H9 (cell line): ENCODE measurements at regions not wholly inside any gene's neighbourhood (a gene's known extent, or its start where the extent isn't known, plus 50 kb on each side); places are given as distances from the start of the nearest gene placed in this dataset.

Experiments used
- DNase-seq: peaks from one replicate; pipeline ENCODE4 v3.0.0-alpha.2; 2017
- H2AFZ ChIP-seq: one replicate; pipeline ENCODE4 v1.6.1; 2013; ENCODE audit warnings: mild to moderate bottlenecking, low read length, control low read depth, moderate library complexity
- H2AK5ac ChIP-seq: 2 replicates; pipeline ENCODE4 v1.6.1; 2013; ENCODE audit warnings: low read length, control low read depth, mixed read lengths; ENCODE audit not compliant: insufficient read length
- H2BK120ac ChIP-seq: one replicate; pipeline ENCODE4 v1.6.1; 2013; ENCODE audit warnings: low read depth, mild to moderate bottlenecking, low read length, control low read depth, inconsistent platforms; ENCODE audit not compliant: poor library complexity, severe bottlenecking
- H2BK12ac ChIP-seq: 2 replicates; pipeline ENCODE4 v1.6.1; 2013; ENCODE audit warnings: low read length, control low read depth, mixed read lengths, low read depth; ENCODE audit not compliant: insufficient read length
- H2BK15ac ChIP-seq: 2 replicates; pipeline ENCODE4 v1.6.1; 2013; ENCODE audit warnings: low read depth, low read length, control low read depth
- H2BK20ac ChIP-seq: one replicate; pipeline ENCODE4 v1.6.1; 2013; ENCODE audit warnings: low read depth, mild to moderate bottlenecking, low read length, control low read depth, inconsistent platforms; ENCODE audit not compliant: poor library complexity, severe bottlenecking
- H2BK5ac ChIP-seq: 2 replicates; pipeline ENCODE4 v1.6.1; 2013; ENCODE audit warnings: low read length, control low read depth, mixed read lengths; ENCODE audit not compliant: insufficient read length
- H3K14ac ChIP-seq: 2 replicates; pipeline ENCODE4 v1.6.1; 2013; ENCODE audit warnings: low read length, control low read depth; ENCODE audit not compliant: insufficient read depth
- H3K18ac ChIP-seq: 2 replicates; pipeline ENCODE4 v1.6.1; 2013; ENCODE audit warnings: low read depth, mild to moderate bottlenecking, mixed read lengths, low read length, control low read depth; ENCODE audit not compliant: insufficient read length
- H3K23ac ChIP-seq: 2 replicates; pipeline ENCODE4 v1.6.1; 2013; ENCODE audit warnings: low read length, control low read depth, mixed read lengths, low read depth; ENCODE audit not compliant: insufficient read length
- H3K23me2 ChIP-seq: 2 replicates; pipeline ENCODE4 v1.6.1; 2013; ENCODE audit warnings: low read depth, mild to moderate bottlenecking, mixed read lengths, low read length, control low read depth; ENCODE audit not compliant: insufficient read length, poor library complexity, severe bottlenecking
- H3K27ac ChIP-seq: 2 replicates; pipeline ENCODE4 v1.5.1; 2013; ENCODE audit warnings: low read length, control low read depth, mixed read lengths, low read depth; ENCODE audit not compliant: insufficient read length
- H3K27me3 ChIP-seq: 2 replicates; pipeline ENCODE4 v1.6.1; 2013; ENCODE audit warnings: low read length, control low read depth, inconsistent platforms; ENCODE audit not compliant: insufficient read depth
- H3K4ac ChIP-seq: 2 replicates; pipeline ENCODE4 v1.6.1; 2013; ENCODE audit warnings: low read depth, mild to moderate bottlenecking, control low read depth, inconsistent platforms, low read length, moderate library complexity
- H3K4me1 ChIP-seq: 2 replicates; pipeline ENCODE4 v1.6.1; 2013; ENCODE audit warnings: low read length, control low read depth, inconsistent platforms; ENCODE audit not compliant: insufficient read depth
- H3K4me2 ChIP-seq: 2 replicates; pipeline ENCODE4 v1.6.1; 2013; ENCODE audit warnings: low read length, control low read depth, mixed read lengths; ENCODE audit not compliant: insufficient read length, insufficient read depth
- H3K56ac ChIP-seq: 2 replicates; pipeline ENCODE4 v1.6.1; 2013; ENCODE audit warnings: low read depth, mild to moderate bottlenecking, mixed read lengths, low read length, control low read depth; ENCODE audit not compliant: insufficient read length
- H3K79me1 ChIP-seq: 2 replicates; pipeline ENCODE4 v1.6.1; 2013; ENCODE audit warnings: low read depth, mild to moderate bottlenecking, moderate library complexity, low read length, control low read depth, inconsistent platforms; ENCODE audit not compliant: insufficient read depth, poor library complexity, severe bottlenecking
- H3K79me2 ChIP-seq: 2 replicates; pipeline ENCODE4 v1.6.1; 2013; ENCODE audit warnings: low read length, control low read depth, inconsistent platforms; ENCODE audit not compliant: insufficient read depth
- H3K9ac ChIP-seq: 2 replicates; pipeline ENCODE4 v1.6.1; 2013; ENCODE audit warnings: low read length, control low read depth, mixed read lengths; ENCODE audit not compliant: insufficient read length; ENCODE audit errors: extremely low read depth
- H3K9me3 ChIP-seq: one replicate; pipeline ENCODE4 v1.6.1; 2013; ENCODE audit warnings: low read depth, low read length, inconsistent platforms; ENCODE audit not compliant: control insufficient read depth
- H3T11ph ChIP-seq: one replicate; pipeline ENCODE4 v1.6.1; 2013; ENCODE audit warnings: mild to moderate bottlenecking, low read length, control low read depth, inconsistent platforms
- H4K20me1 ChIP-seq: one replicate; pipeline ENCODE4 v1.6.1; 2013; ENCODE audit not compliant: control insufficient read depth, insufficient read length, insufficient read depth
- H4K5ac ChIP-seq: 2 replicates; pipeline ENCODE4 v1.6.1; 2013; ENCODE audit warnings: low read depth, mild to moderate bottlenecking, mixed read lengths, low read length, control low read depth; ENCODE audit not compliant: insufficient read length
- H4K8ac ChIP-seq: replicated peaks from 2 replicates; pipeline ENCODE4 v1.6.1; 2013; ENCODE audit warnings: low read length, control low read depth, mixed read lengths, low read depth; ENCODE audit not compliant: insufficient read length
- H4K91ac ChIP-seq: 2 replicates; pipeline ENCODE4 v1.6.1; 2013; ENCODE audit warnings: low read depth, mild to moderate bottlenecking, moderate library complexity, mixed read lengths, low read length, control low read depth; ENCODE audit not compliant: insufficient read length
- H3K27ac Mint-ChIP-seq, 3 experiments: 2 replicates in 2 of 3; 3 replicates in 1 of 3; pipeline ENCODE4 v1.8.0; 2020 to 2021; ENCODE audit warnings: mixed read lengths in 3 of 3, mild to moderate bottlenecking in 1 of 3, moderate library complexity in 1 of 3
- H3K27me3 Mint-ChIP-seq: 2 replicates; pipeline ENCODE4 v1.8.0; 2021; ENCODE audit warnings: low read depth, mild to moderate bottlenecking, moderate library complexity, mixed read lengths
- H3K36me3 Mint-ChIP-seq, 3 experiments: 2 replicates in 2 of 3; 3 replicates in 1 of 3; pipeline ENCODE4 v1.8.0; 2020 to 2021; ENCODE audit warnings: low read depth in 3 of 3, mixed read lengths in 3 of 3; ENCODE audit not compliant: insufficient read depth in 1 of 3
- H3K4me1 Mint-ChIP-seq, 2 experiments: 2 replicates each; pipeline ENCODE4 v1.8.0; 2020; ENCODE audit warnings: mixed read lengths in 2 of 2
- H3K4me3 Mint-ChIP-seq, 2 experiments: 2 replicates in 1 of 2; 3 replicates in 1 of 2; pipeline ENCODE4 v1.8.0; 2020 to 2021; ENCODE audit warnings: mild to moderate bottlenecking in 2 of 2, mixed read lengths in 2 of 2, moderate library complexity in 1 of 2
- H3K9me3 Mint-ChIP-seq, 2 experiments: 2 replicates in 1 of 2; 3 replicates in 1 of 2; pipeline ENCODE4 v1.8.0; 2020; ENCODE audit warnings: mild to moderate bottlenecking in 2 of 2, mixed read lengths in 2 of 2, moderate library complexity in 1 of 2
- WGBS: extraction: QIAGEN DNeasy Blood & Tissue Kit; methylation state at CpG from one replicate; pipeline ENCODE4 v1.1.7; 2013; ENCODE audit warnings: missing lambda C conversion rate, low lambda C conversion rate, mixed read lengths; ENCODE audit not compliant: insufficient read length; ENCODE audit errors: extremely low coverage; 5-methylcytosine and 5-hydroxymethylcytosine counted together
- TF ChIP-seq, protein P1 (sequence below): fragments of 200-600 bp; sonication (generic); conservative IDR thresholded peaks from 3 replicates; pipeline ENCODE4 v1.8.0; 2021; ENCODE audit warnings: antibody characterized with exemption, mild to moderate bottlenecking

GRCh38 chr15:39238443-39238842 lies 342.4 kb upstream of the THBS1 start:
- Histone ChIP-seq H3K23ac (no peak overlapping the region), H2AFZ (no peak overlapping the region), H3K27ac (no peak overlapping the region), H3K4ac (no peak overlapping the region), H2AK5ac (no peak overlapping the region), H2BK5ac (no peak overlapping the region), H3K4me2 (no peak overlapping the region), H4K91ac (no peak overlapping the region), H2BK12ac (no peak overlapping the region), H3K56ac (no peak overlapping the region), H4K20me1 (no peaks in the 10 kb centered on the region), H3K14ac (no peak overlapping the region), H2BK120ac (no peak overlapping the region), H3K27me3 (no peaks in the 10 kb centered on the region), H3K9me3 (no peaks in the 10 kb centered on the region), H3K23me2 (no peaks in the 10 kb centered on the region), H3T11ph (no peak overlapping the region), H3K4me1 (no peaks in the 10 kb centered on the region), H2BK20ac (no peak overlapping the region), H4K5ac (no peak overlapping the region), H3K18ac (no peak overlapping the region), H3K79me2 (no peaks in the 10 kb centered on the region), H3K9ac (no peak overlapping the region), H4K8ac (no peak overlapping the region), H3K79me1 (no peaks in the 10 kb centered on the region), H2BK15ac (no peak overlapping the region)
- TF ChIP-seq, protein P1, sequence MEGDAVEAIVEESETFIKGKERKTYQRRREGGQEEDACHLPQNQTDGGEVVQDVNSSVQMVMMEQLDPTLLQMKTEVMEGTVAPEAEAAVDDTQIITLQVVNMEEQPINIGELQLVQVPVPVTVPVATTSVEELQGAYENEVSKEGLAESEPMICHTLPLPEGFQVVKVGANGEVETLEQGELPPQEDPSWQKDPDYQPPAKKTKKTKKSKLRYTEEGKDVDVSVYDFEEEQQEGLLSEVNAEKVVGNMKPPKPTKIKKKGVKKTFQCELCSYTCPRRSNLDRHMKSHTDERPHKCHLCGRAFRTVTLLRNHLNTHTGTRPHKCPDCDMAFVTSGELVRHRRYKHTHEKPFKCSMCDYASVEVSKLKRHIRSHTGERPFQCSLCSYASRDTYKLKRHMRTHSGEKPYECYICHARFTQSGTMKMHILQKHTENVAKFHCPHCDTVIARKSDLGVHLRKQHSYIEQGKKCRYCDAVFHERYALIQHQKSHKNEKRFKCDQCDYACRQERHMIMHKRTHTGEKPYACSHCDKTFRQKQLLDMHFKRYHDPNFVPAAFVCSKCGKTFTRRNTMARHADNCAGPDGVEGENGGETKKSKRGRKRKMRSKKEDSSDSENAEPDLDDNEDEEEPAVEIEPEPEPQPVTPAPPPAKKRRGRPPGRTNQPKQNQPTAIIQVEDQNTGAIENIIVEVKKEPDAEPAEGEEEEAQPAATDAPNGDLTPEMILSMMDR: no peak
- no CpG with 5 or more reads among the region's 6 CpGs for WGBS
- H3K4me3 Mint-ChIP-seq: no peak overlapping the region
- no peak overlapping the region for H3K27ac Mint-ChIP-seq
- H3K4me1 Mint-ChIP-seq: peaks cover 3 to 7% of the 10 kb centered on the region in 2 experiments; a peak in 3 of 4 replicates
- no peaks in the 10 kb centered on the region for H3K36me3 Mint-ChIP-seq
- H3K9me3 Mint-ChIP-seq: peaks cover 0 to 2% of the 10 kb centered on the region in 2 experiments; a peak in 1 of 5 replicates
- no peaks in the 10 kb centered on the region for H3K27me3 Mint-ChIP-seq
- no peak for DNase-seq
